ENCODE measurements at regions not wholly inside any gene's neighbourhood (a gene's known extent, or its start where the extent isn't known, plus 50 kb on each side); places are given as distances from the start of the nearest gene placed in this dataset.
"Not testable (repeated sequence)": the region's sequence is repeated elsewhere in the genome, so short reads cannot be mapped to it uniquely, and the experiment has no call there.

GRCh38 chr3:72028726-72029125 is 243.8 kb upstream of the PROK2 start:
- not testable (repeated sequence) for TF ChIP-seq EZH2phosphoT487 (IDR thresholded peaks at IDR 0.05; ENCODE audit: unreplicated experiment); CTCF (conservative IDR thresholded peaks at IDR 0.05; ENCODE audit: low read depth in 2 of 2); JUNB (IDR thresholded peaks at IDR 0.05; ENCODE audit: unreplicated experiment)
